ENCODE measurements at regions not wholly inside any gene's neighbourhood (a gene's known extent, or its start where the extent isn't known, plus 50 kb on each side); places are given as distances from the start of the nearest gene placed in this dataset.

DNA sequence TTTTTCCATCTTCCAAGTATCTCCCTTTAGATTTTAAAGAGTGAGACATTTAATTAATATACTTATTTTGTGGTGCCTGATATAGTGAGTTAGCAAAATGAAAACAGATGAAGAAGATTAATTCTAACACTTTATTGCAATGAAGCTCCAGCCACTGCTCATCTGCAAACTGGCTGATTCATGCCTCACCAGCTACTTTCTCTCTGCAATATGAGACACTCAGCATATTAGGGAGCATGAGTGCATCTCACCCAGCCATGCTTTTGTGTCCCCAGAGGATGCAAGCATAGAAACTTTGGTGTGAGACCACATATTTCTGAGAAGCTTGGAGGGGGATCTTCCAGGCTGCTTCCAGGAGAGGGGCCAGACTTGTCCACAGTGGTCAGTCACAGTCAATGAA lies 148.6 kb downstream of the BMP4 start:
- ATAC-seq (ENCODE audit: insufficient read depth, low read depth): no peak
- DNase-seq: no peak
- H3K4me3 ChIP-seq (ENCODE audit: low read depth in 1 of 2, low read length in 2 of 2): no peak overlapping the region
- H2AFZ ChIP-seq (ENCODE audit: low read depth, low read length): no peak overlapping the region
- no peak overlapping the region for H3K4me2 ChIP-seq (ENCODE audit: insufficient read depth, low read length)
- H3K9me3 ChIP-seq (ENCODE audit: insufficient read depth, low read length, severe bottlenecking): no peaks in the 10 kb centered on the region
- H3K9ac ChIP-seq (ENCODE audit: low read depth, low read length): no peak overlapping the region
- H3K27me3 ChIP-seq (ENCODE audit: insufficient read depth, low read length, poor library complexity): no peaks in the 10 kb centered on the region
- H3K79me2 ChIP-seq (ENCODE audit: insufficient read depth, low read length): no peaks in the 10 kb centered on the region
- H3K36me3 ChIP-seq (ENCODE audit: insufficient read depth, low read length): no peaks in the 10 kb centered on the region
- TF ChIP-seq EZH2 (IDR thresholded peaks at IDR 0.05; ENCODE audit: borderline replicate concordance, low read depth, low read length, severe bottlenecking): no peak
- TF ChIP-seq, protein P1, sequence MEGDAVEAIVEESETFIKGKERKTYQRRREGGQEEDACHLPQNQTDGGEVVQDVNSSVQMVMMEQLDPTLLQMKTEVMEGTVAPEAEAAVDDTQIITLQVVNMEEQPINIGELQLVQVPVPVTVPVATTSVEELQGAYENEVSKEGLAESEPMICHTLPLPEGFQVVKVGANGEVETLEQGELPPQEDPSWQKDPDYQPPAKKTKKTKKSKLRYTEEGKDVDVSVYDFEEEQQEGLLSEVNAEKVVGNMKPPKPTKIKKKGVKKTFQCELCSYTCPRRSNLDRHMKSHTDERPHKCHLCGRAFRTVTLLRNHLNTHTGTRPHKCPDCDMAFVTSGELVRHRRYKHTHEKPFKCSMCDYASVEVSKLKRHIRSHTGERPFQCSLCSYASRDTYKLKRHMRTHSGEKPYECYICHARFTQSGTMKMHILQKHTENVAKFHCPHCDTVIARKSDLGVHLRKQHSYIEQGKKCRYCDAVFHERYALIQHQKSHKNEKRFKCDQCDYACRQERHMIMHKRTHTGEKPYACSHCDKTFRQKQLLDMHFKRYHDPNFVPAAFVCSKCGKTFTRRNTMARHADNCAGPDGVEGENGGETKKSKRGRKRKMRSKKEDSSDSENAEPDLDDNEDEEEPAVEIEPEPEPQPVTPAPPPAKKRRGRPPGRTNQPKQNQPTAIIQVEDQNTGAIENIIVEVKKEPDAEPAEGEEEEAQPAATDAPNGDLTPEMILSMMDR (IDR thresholded peaks at IDR 0.05; ENCODE audit: borderline replicate concordance, extremely low read depth, low read length, poor library complexity, severe bottlenecking): no peak
- no peaks in the 10 kb centered on the region for H4K20me1 ChIP-seq (ENCODE audit: insufficient read depth, low read length)
- H3K27ac ChIP-seq (ENCODE audit: low read length): no peak overlapping the region
- no peaks in the 10 kb centered on the region for H3K4me1 ChIP-seq (ENCODE audit: insufficient read depth, low read length)

DNA sequence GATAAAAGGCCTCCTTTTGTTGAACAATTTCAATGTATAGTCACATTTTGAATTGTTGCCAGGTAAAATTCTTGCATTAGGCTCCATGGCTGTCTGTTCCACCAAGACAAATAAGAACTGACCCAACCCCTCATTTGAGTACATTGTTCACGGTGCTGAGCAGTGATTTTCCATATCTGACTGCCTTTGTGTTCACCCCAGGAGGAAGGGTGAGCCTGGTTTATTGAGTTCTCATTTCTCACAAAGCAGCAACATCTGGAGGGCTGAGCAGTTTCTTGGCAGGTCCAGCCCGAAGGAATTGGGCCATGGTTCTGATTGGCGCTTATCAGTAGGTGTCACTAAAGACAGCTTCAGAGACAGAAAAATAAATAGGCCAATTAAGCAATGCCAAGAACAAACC lies 149.1 kb downstream of the BMP4 start:
- Histone ChIP-seq H3K27me3 (ENCODE audit: insufficient read depth, low read length, poor library complexity) (no peaks in the 10 kb centered on the region), H4K20me1 (ENCODE audit: insufficient read depth, low read length) (no peaks in the 10 kb centered on the region), H3K4me3 (ENCODE audit: low read depth in 1 of 2, low read length in 2 of 2) (no peak overlapping the region), H3K36me3 (ENCODE audit: insufficient read depth, low read length) (no peaks in the 10 kb centered on the region), H3K27ac (ENCODE audit: low read length) (no peak overlapping the region), H2AFZ (ENCODE audit: low read depth, low read length) (no peak overlapping the region), H3K4me1 (ENCODE audit: insufficient read depth, low read length) (no peaks in the 10 kb centered on the region), H3K9me3 (ENCODE audit: insufficient read depth, low read length, severe bottlenecking) (no peaks in the 10 kb centered on the region), H3K4me2 (ENCODE audit: insufficient read depth, low read length) (no peak overlapping the region), H3K79me2 (ENCODE audit: insufficient read depth, low read length) (no peaks in the 10 kb centered on the region), H3K9ac (ENCODE audit: low read depth, low read length) (no peak overlapping the region)
- DNase-seq (no peak), ATAC-seq (ENCODE audit: insufficient read depth, low read depth) (no peak)
- TF ChIP-seq, protein P1 (IDR thresholded peaks at IDR 0.05; ENCODE audit: borderline replicate concordance, extremely low read depth, low read length, poor library complexity, severe bottlenecking): no peak
- no peak for TF ChIP-seq EZH2 (IDR thresholded peaks at IDR 0.05; ENCODE audit: borderline replicate concordance, low read depth, low read length, severe bottlenecking)

DNA sequence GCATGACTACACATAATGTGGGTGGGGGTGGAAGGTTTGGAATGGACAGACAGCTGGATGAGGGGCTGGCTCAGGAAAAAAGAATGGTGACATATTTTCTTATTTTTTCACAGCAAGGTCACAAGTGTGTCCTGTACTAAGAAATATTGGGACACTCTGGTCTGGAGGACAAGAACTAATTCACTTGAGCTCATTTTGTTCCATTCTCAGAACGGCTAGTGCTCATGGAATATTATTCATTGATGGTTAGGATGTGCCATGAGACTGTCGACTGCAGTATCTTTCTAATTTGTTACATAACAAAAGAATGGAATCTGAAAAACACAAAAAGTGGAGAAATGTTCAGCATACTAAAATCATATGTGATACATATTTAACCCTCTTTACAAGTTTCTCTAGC lies 149.5 kb downstream of the BMP4 start:
- TF ChIP-seq, protein P1 (IDR thresholded peaks at IDR 0.05; ENCODE audit: borderline replicate concordance, extremely low read depth, low read length, poor library complexity, severe bottlenecking): no peak
- no peak for TF ChIP-seq EZH2 (IDR thresholded peaks at IDR 0.05; ENCODE audit: borderline replicate concordance, low read depth, low read length, severe bottlenecking)
- H3K27me3 ChIP-seq (ENCODE audit: insufficient read depth, low read length, poor library complexity): no peaks in the 10 kb centered on the region
- no peak overlapping the region for H3K4me2 ChIP-seq (ENCODE audit: insufficient read depth, low read length)
- no peaks in the 10 kb centered on the region for H3K9me3 ChIP-seq (ENCODE audit: insufficient read depth, low read length, severe bottlenecking)
- H2AFZ ChIP-seq (ENCODE audit: low read depth, low read length): no peak overlapping the region
- no peaks in the 10 kb centered on the region for H3K36me3 ChIP-seq (ENCODE audit: insufficient read depth, low read length)
- H3K4me1 ChIP-seq (ENCODE audit: insufficient read depth, low read length): no peaks in the 10 kb centered on the region
- H3K27ac ChIP-seq (ENCODE audit: low read length): no peak overlapping the region
- no peaks in the 10 kb centered on the region for H4K20me1 ChIP-seq (ENCODE audit: insufficient read depth, low read length)
- H3K9ac ChIP-seq (ENCODE audit: low read depth, low read length): no peak overlapping the region
- no peaks in the 10 kb centered on the region for H3K79me2 ChIP-seq (ENCODE audit: insufficient read depth, low read length)
- no peak overlapping the region for H3K4me3 ChIP-seq (ENCODE audit: low read depth in 1 of 2, low read length in 2 of 2)
- ATAC-seq (ENCODE audit: insufficient read depth, low read depth): no peak
- DNase-seq: no peak

DNA sequence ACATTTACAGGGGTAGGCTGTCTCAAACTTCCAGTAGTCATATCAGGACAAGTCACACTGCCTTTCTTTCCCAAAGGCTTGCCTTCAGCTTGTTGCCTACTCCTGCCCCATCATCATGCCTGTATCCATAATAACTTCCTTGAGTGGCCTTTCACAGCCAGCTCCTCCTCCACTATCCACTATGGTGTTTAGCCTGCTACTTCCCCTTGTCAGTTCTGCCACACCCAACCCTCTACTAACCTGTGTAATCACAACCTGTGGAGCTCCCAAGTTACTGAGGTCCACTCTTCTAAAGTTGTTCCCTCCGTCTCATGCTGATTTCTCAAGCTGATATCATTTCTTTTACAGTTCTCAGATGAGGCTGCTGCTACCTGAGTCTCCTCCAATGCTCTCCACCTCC lies 159.9 kb downstream of the BMP4 start:
- TF ChIP-seq, protein P1 (IDR thresholded peaks at IDR 0.05; ENCODE audit: borderline replicate concordance, extremely low read depth, low read length, poor library complexity, severe bottlenecking): no peak
- no peak for TF ChIP-seq EZH2 (IDR thresholded peaks at IDR 0.05; ENCODE audit: borderline replicate concordance, low read depth, low read length, severe bottlenecking)
- H3K9me3 ChIP-seq (ENCODE audit: insufficient read depth, low read length, severe bottlenecking): no peaks in the 10 kb centered on the region
- DNase-seq (no peak), ATAC-seq (ENCODE audit: insufficient read depth, low read depth) (no peak)
- H3K4me2 ChIP-seq (ENCODE audit: insufficient read depth, low read length): no peak overlapping the region
- no peaks in the 10 kb centered on the region for H3K27me3 ChIP-seq (ENCODE audit: insufficient read depth, low read length, poor library complexity)
- no peaks in the 10 kb centered on the region for H4K20me1 ChIP-seq (ENCODE audit: insufficient read depth, low read length)
- no peak overlapping the region for H3K9ac ChIP-seq (ENCODE audit: low read depth, low read length)
- H3K4me3 ChIP-seq (ENCODE audit: low read depth in 1 of 2, low read length in 2 of 2): no peak overlapping the region
- no peak overlapping the region for H2AFZ ChIP-seq (ENCODE audit: low read depth, low read length)
- H3K27ac ChIP-seq (ENCODE audit: low read length): no peak overlapping the region
- H3K79me2 ChIP-seq (ENCODE audit: insufficient read depth, low read length): no peaks in the 10 kb centered on the region
- H3K36me3 ChIP-seq (ENCODE audit: insufficient read depth, low read length): no peaks in the 10 kb centered on the region
- H3K4me1 ChIP-seq (ENCODE audit: insufficient read depth, low read length): no peaks in the 10 kb centered on the region

Measured in DND-41 (cell line).